ENCODE measurements at regions not wholly inside any gene's neighbourhood (a gene's known extent, or its start where the extent isn't known, plus 50 kb on each side); places are given as distances from the start of the nearest gene placed in this dataset.
"Not testable (repeated sequence)": the region's sequence is repeated elsewhere in the genome, so short reads cannot be mapped to it uniquely, and the experiment has no call there.

GRCh38 chr1:121573881-121574504 lies 389.2 kb downstream of the SRGAP2C start:
- DNase-seq (ENCODE audit: low read depth in 2 of 2): not testable (repeated sequence)

GRCh38 chr1:121574505-121574899 lies 389.7 kb downstream of the SRGAP2C start:
- not testable (repeated sequence) for DNase-seq (ENCODE audit: low read depth in 2 of 2)

- not testable (repeated sequence) for DNase-seq (ENCODE audit: low read depth in 2 of 2)
Observed at GRCh38 chr1:121582898-121583297, 398.1 kb downstream of the SRGAP2C start.

DNA sequence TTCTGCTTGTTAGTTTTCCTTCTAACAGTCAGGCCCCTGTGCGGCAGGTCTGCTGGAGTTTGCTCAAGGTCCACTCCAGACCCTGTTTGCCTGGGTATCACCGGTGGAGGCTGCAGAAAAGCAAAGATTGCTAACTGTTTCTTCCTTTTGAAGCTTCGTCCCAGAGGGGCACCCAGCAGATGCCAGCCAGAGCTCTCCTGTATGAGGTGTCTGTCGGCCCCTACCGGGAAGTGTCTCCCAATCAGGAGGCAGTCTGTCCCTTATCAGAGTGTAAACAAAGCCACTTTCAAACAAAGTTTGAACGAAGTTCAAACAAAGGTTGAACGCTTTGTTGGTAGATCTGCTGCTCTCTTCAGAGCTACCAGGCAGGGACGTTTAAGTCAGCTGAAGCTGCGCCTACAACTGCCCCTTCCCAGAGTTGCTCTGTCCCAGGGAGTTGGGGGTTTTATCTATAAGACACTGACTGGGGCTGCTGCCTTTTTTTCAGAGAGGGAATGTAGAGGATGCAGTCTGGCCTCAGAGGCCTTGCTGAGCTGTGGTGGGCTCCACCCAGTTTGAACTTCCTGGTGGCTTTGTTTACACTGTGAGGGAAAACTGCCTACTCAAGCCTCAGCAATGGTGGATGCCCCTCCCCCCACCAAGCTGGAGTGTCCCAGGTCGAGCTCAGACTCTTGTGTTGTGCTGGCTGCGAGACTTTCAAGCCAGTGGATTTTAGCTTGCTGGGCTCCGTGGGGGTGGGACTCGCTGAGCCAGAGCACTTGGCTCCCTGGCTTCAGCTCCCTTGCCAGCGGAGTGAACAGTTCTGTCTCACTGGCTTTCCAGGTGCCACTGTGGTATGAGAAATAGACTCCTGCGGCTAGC lies 401.8 kb downstream of the SRGAP2C start:
- no peak for DNase-seq (ENCODE audit: low read depth in 2 of 2)

DNA sequence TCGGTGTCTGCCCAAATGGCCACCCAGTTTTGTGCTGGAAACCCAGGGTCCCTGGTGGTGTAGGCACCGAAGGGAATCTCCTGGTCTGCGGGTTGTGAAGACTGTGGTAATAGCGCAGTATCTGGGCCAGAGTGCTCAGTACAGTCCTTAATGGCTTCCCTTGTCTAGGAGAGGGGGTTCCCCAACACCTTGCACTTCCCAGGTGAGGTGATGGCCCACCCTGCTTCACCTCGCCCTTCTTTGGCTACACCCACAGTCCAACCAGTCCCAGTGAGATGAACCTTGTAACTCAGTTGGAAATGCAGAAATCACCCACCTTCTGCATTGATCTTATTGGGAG lies 402.4 kb downstream of the SRGAP2C start:
- no peak for DNase-seq (ENCODE audit: low read depth in 2 of 2)

DNA sequence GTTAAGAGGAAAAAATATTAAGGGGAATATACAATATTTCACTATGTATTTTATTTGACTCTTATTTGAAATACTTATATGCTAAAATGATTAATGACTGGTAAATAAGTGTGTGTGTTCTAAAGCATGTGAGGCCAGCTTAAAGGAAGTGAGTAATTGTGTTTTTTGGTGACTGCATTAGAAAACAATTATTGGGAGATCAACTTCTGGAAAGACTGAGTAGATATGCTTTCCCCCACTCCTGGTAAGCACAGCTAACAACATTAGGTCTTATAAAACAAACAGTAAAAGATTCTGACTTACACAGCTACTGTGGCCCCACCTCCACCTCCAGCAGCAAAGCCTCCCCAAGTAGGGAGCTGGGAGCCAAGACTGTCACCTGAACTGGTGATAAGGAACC lies 403.0 kb downstream of the SRGAP2C start:
- no peak for DNase-seq (ENCODE audit: low read depth in 2 of 2)

DNA sequence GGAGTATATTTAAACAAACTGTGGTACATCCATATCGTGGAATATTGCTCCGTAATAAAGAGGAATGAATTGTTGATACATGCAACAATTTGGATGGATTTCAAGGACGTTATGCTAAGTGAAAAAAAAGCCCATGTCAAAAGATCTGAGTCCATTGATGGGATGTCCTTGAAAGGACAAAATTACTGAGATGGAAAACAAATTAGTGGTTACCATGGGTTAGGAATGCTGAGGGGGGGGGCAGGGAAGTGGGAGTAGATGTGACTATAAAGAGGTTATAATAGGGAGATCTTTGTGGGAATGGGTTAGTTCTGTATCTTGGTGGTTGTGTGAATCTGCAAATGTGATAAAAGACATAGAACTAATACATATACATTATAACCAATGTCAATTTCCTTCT lies 409.3 kb downstream of the SRGAP2C start:
- no peak for DNase-seq (ENCODE audit: low read depth in 2 of 2)

DNA sequence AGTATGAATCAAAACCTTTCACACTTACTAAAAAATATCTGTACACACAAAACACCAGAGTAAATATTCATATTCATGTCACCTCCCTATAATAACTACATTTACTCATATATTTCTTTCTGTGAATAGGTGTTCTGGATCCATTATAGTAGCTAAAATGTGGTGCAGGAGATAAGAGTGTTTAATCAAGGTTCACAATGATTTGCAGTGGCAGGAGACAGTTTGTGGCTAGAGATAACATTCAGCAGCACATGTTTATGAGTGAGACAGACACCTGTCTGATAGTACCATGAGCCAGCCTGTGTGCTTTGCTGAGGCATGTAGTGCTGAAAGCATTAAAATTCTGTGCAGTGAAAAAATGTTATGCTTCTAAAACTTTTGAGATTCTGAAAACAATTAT lies 410.3 kb downstream of the SRGAP2C start:
- DNase-seq (ENCODE audit: low read depth in 2 of 2): no peak

GRCh38 chr1:121604843-121605444 lies 420.2 kb downstream of the SRGAP2C start:
- DNase-seq (ENCODE audit: low read depth in 2 of 2): not testable (repeated sequence)

DNA sequence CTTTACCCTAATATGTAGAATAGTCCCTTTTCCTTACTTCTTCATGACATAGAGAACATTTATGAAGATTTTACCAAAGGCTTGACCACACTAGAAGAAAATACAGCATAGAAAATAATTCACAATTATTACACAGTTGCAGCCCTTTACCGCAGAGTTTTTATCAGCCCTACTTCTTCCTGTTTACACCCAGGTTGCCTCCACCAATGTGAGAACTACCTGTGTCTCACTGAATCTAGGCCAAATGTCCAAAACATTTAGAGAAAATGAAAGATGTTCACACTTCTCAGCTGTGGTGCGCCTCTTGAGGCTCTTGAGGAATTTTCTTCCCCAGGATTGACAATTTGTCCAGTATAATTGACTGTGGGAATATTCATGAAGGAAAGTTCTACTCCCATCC lies 422.7 kb downstream of the SRGAP2C start:
- DNase-seq (ENCODE audit: low read depth in 2 of 2): not testable (repeated sequence)

All from stimulated activated CD8-positive, alpha-beta memory T cell treated with anti-CD3 and anti-CD28 coated beads, Interleukin-2, amount 100 ng/mL, for 1 hour (primary cell).